ENCODE measurements at regions not wholly inside any gene's neighbourhood (a gene's known extent, or its start where the extent isn't known, plus 50 kb on each side); places are given as distances from the start of the nearest gene placed in this dataset.

- ATAC-seq = no peak
- Mint-ChIP-seq H3K4me3 (no peak overlapping the region), H3K27ac (no peak overlapping the region), H3K27me3 (ENCODE audit: insufficient read depth, low read depth, poor library complexity) (peaks cover 1% of the 10 kb centered on the region), H3K9me3 (no peaks in the 10 kb centered on the region), H3K4me1 (no peaks in the 10 kb centered on the region), H3K36me3 (ENCODE audit: low read depth) (no peaks in the 10 kb centered on the region)
- Histone ChIP-seq H3K27me3 (ENCODE audit: insufficient read depth) (no peaks in the 10 kb centered on the region), H3K4me1 (ENCODE audit: insufficient read depth) (no peaks in the 10 kb centered on the region), H3K4me3 (no peak overlapping the region), H3K9me2 (ENCODE audit: insufficient read depth) (peaks cover under 1% of the 10 kb centered on the region; the same call in 1 of the 2 replicates), H3K4me2 (no peak overlapping the region), H3K79me2 (replicated peaks; ENCODE audit: insufficient read depth) (no peaks in the 10 kb centered on the region), H2AFZ (no peak overlapping the region), H3K36me3 (ENCODE audit: insufficient read depth) (no peaks in the 10 kb centered on the region), H3K27ac (ENCODE audit: low read depth) (no peak overlapping the region), H4K20me1 (replicated peaks; ENCODE audit: insufficient read depth) (no peaks in the 10 kb centered on the region), H3F3A (replicated peaks; ENCODE audit: low read depth) (no peaks in the 10 kb centered on the region)
- TF ChIP-seq EZH2phosphoT487 (IDR thresholded peaks at IDR 0.05; ENCODE audit: unreplicated experiment) (no peak), ZNF114 (CRISPR knock-in tag; IDR thresholded peaks at IDR 0.05) (no peak), NANOG (IDR thresholded peaks at IDR 0.05; ENCODE audit: borderline replicate concordance) (no peak), ZNF331 (CRISPR knock-in tag; IDR thresholded peaks at IDR 0.05; ENCODE audit: low read depth) (no peak)
- no peak for DNase-seq (ENCODE audit: low spot score)
These were observed 72.0 kb downstream of the BMP4 start for GRCh38 chr14:53884601-53885000.

GRCh38 chr14:53883739-53884138, 72.9 kb downstream of the BMP4 start:
- no peaks in the 10 kb centered on the region for H3K27me3 Mint-ChIP-seq (ENCODE audit: insufficient read depth, low read depth, poor library complexity)
- ATAC-seq (no peak), DNase-seq (ENCODE audit: low spot score) (no peak)
- no peak overlapping the region for H3K4me2 ChIP-seq
- no peaks in the 10 kb centered on the region for H4K20me1 ChIP-seq (replicated peaks; ENCODE audit: insufficient read depth)
- no peak overlapping the region for H2AFZ ChIP-seq
- H3K4me1 Mint-ChIP-seq = no peaks in the 10 kb centered on the region
- H3K9me3 Mint-ChIP-seq = no peaks in the 10 kb centered on the region
- H3K27me3 ChIP-seq (ENCODE audit: insufficient read depth) = no peaks in the 10 kb centered on the region
- H3K4me1 ChIP-seq (ENCODE audit: insufficient read depth) = no peaks in the 10 kb centered on the region
- H3K27ac ChIP-seq (ENCODE audit: low read depth) = no peak overlapping the region
- H3K27ac Mint-ChIP-seq = no peak overlapping the region
- H3F3A ChIP-seq (replicated peaks; ENCODE audit: low read depth) = no peaks in the 10 kb centered on the region
- H3K79me2 ChIP-seq (replicated peaks; ENCODE audit: insufficient read depth) = no peaks in the 10 kb centered on the region
- no peaks in the 10 kb centered on the region for H3K9me2 ChIP-seq (ENCODE audit: insufficient read depth)
- TF ChIP-seq NANOG (IDR thresholded peaks at IDR 0.05; ENCODE audit: borderline replicate concordance) = no peak
- no peak for TF ChIP-seq POLR2AphosphoS5 (IDR thresholded peaks at IDR 0.05; ENCODE audit: low read depth)
- TF ChIP-seq CTCF (conservative IDR thresholded peaks at IDR 0.05; ENCODE audit: low read depth in 2 of 2) = no peak
- TF ChIP-seq EZH2 (IDR thresholded peaks at IDR 0.05; ENCODE audit: low read depth, unreplicated experiment) = no peak
- no peak for TF ChIP-seq STAT1 (IDR thresholded peaks at IDR 0.05; ENCODE audit: unreplicated experiment)
- TF ChIP-seq ZNF331 (CRISPR knock-in tag; IDR thresholded peaks at IDR 0.05; ENCODE audit: low read depth) = no peak
- TF ChIP-seq JUNB (IDR thresholded peaks at IDR 0.05; ENCODE audit: unreplicated experiment) = no peak
- no peaks in the 10 kb centered on the region for H3K36me3 ChIP-seq (ENCODE audit: insufficient read depth)
- no peaks in the 10 kb centered on the region for H3K36me3 Mint-ChIP-seq (ENCODE audit: low read depth)
- H3K4me3 ChIP-seq = no peak overlapping the region
- no peak overlapping the region for H3K4me3 Mint-ChIP-seq

- Histone ChIP-seq H2AFZ (no peak overlapping the region), H3K27ac (ENCODE audit: low read depth) (no peak overlapping the region), H3K9me2 (ENCODE audit: insufficient read depth) (no peaks in the 10 kb centered on the region), H3K27me3 (ENCODE audit: insufficient read depth) (no peaks in the 10 kb centered on the region), H3K79me2 (replicated peaks; ENCODE audit: insufficient read depth) (no peaks in the 10 kb centered on the region), H3K4me1 (ENCODE audit: insufficient read depth) (no peaks in the 10 kb centered on the region), H4K20me1 (replicated peaks; ENCODE audit: insufficient read depth) (no peaks in the 10 kb centered on the region), H3K36me3 (ENCODE audit: insufficient read depth) (no peaks in the 10 kb centered on the region), H3F3A (replicated peaks; ENCODE audit: low read depth) (no peaks in the 10 kb centered on the region), H3K4me3 (no peak overlapping the region), H3K4me2 (no peak overlapping the region)
- H3K27me3 Mint-ChIP-seq (ENCODE audit: insufficient read depth, low read depth, poor library complexity) = no peaks in the 10 kb centered on the region
- DNase-seq (ENCODE audit: low spot score) (no peak), ATAC-seq (no peak)
- H3K36me3 Mint-ChIP-seq (ENCODE audit: low read depth) = no peaks in the 10 kb centered on the region
- no peaks in the 10 kb centered on the region for H3K9me3 Mint-ChIP-seq
- H3K4me3 Mint-ChIP-seq = no peak overlapping the region
- H3K27ac Mint-ChIP-seq = no peak overlapping the region
- no peaks in the 10 kb centered on the region for H3K4me1 Mint-ChIP-seq
- TF ChIP-seq NANOG (IDR thresholded peaks at IDR 0.05; ENCODE audit: borderline replicate concordance) = no peak
- no peak for TF ChIP-seq ZNF114 (CRISPR knock-in tag; IDR thresholded peaks at IDR 0.05)
- no peak for TF ChIP-seq POLR2AphosphoS5 (IDR thresholded peaks at IDR 0.05; ENCODE audit: low read depth)
- TF ChIP-seq ZNF331 (CRISPR knock-in tag; IDR thresholded peaks at IDR 0.05; ENCODE audit: low read depth) = no peak
- no peak for TF ChIP-seq JUNB (IDR thresholded peaks at IDR 0.05; ENCODE audit: unreplicated experiment)
- TF ChIP-seq ETS1 (IDR thresholded peaks at IDR 0.05) = no peak
- TF ChIP-seq CTCF (conservative IDR thresholded peaks at IDR 0.05; ENCODE audit: low read depth in 2 of 2) = no peak
- no peak for TF ChIP-seq EZH2phosphoT487 (IDR thresholded peaks at IDR 0.05; ENCODE audit: unreplicated experiment)
- TF ChIP-seq EZH2 (IDR thresholded peaks at IDR 0.05; ENCODE audit: low read depth, unreplicated experiment) = no peak
- no peak for TF ChIP-seq CREB1 (CRISPR knock-in tag; IDR thresholded peaks at IDR 0.05; ENCODE audit: low read depth)
- no peak for TF ChIP-seq STAT1 (IDR thresholded peaks at IDR 0.05; ENCODE audit: unreplicated experiment)
These were observed 73.9 kb downstream of the BMP4 start for GRCh38 chr14:53882684-53883083.

Data from GM23338 (cell line).